WTC11 (cell line): ENCODE measurements at regions not wholly inside any gene's neighbourhood (a gene's known extent, or its start where the extent isn't known, plus 50 kb on each side); places are given as distances from the start of the nearest gene placed in this dataset.

Experiments
- ATAC-seq: fragments of 200-7000 bp; cut with Tn5 transposase; 2 replicates; pipeline ENCODE4 v1.10.0; 2021; ENCODE audit warnings: mild to moderate bottlenecking, moderate library complexity
- CTCF ChIA-PET: fragments of 300-600 bp; sonication (Branson Sonifier 250); formaldehyde crosslinking; loops from one replicate; lab custom pipeline; 2021; ENCODE audit warnings: antibody characterized with exemption; lab: Charles Lee
- POLR2A ChIA-PET: fragments of 350-600 bp; sonication (Branson Sonifier 250); formaldehyde crosslinking; loops from one replicate; lab custom pipeline; 2021; ENCODE audit warnings: antibody characterized with exemption; lab: Charles Lee
- DNase-seq: peaks from one replicate; pipeline ENCODE4 v3.0.0; 2021; ENCODE audit warnings: low spot score
- H3K27ac Mint-ChIP-seq: 2 replicates; pipeline ENCODE4 v1.8.0; 2021; ENCODE audit warnings: mixed read lengths
- H3K27me3 Mint-ChIP-seq: 2 replicates; pipeline ENCODE4 v1.8.0; 2021; ENCODE audit warnings: low read depth, mild to moderate bottlenecking, moderate library complexity, mixed read lengths
- H3K36me3 Mint-ChIP-seq: 2 replicates; pipeline ENCODE4 v1.8.0; 2021; ENCODE audit warnings: mixed read lengths
- H3K4me1 Mint-ChIP-seq: 2 replicates; pipeline ENCODE4 v1.8.0; 2022; ENCODE audit warnings: mixed read lengths
- H3K4me3 Mint-ChIP-seq: 2 replicates; pipeline ENCODE4 v1.8.0; 2021; ENCODE audit warnings: mild to moderate bottlenecking, moderate library complexity, mixed read lengths
- H3K9me3 Mint-ChIP-seq: 2 replicates; pipeline ENCODE4 v1.8.0; 2021; ENCODE audit warnings: mixed read lengths
- ARID4B ChIP-seq: sonication (generic); formaldehyde crosslinking; IDR thresholded peaks from 2 replicates; pipeline ENCODE4 v1.8.0; 2023; ENCODE audit warnings: missing genetic modification reagents, mild to moderate bottlenecking, borderline replicate concordance
- FOXP1 ChIP-seq: sonication (generic); formaldehyde crosslinking; IDR thresholded peaks from 2 replicates; pipeline ENCODE4 v1.8.0; 2022; ENCODE audit warnings: missing genetic modification reagents, mild to moderate bottlenecking, moderate library complexity, borderline replicate concordance
- HMGXB4 ChIP-seq: sonication (generic); formaldehyde crosslinking; IDR thresholded peaks from 2 replicates; pipeline ENCODE4 v1.8.1; 2023; ENCODE audit warnings: mild to moderate bottlenecking, moderate library complexity, missing genetic modification reagents
- KAT7 ChIP-seq: sonication (generic); formaldehyde crosslinking; IDR thresholded peaks from 2 replicates; pipeline ENCODE4 v1.8.1; 2023; ENCODE audit warnings: missing genetic modification reagents, mild to moderate bottlenecking, borderline replicate concordance
- MXD4 ChIP-seq: fragments of 250-450 bp; sonication (Bioruptor Pico); IDR thresholded peaks from 2 replicates; pipeline ENCODE4 v1.8.0; 2021; ENCODE audit warnings: mild to moderate bottlenecking, moderate library complexity, borderline replicate concordance
- NFE2L1 ChIP-seq: sonication (generic); formaldehyde crosslinking; IDR thresholded peaks from 2 replicates; pipeline ENCODE4 v1.8.1; 2023; ENCODE audit warnings: missing genetic modification reagents
- NR3C1 ChIP-seq: sonication (generic); formaldehyde crosslinking; conservative IDR thresholded peaks from 2 replicates; pipeline ENCODE4 v1.8.1; 2023; ENCODE audit warnings: low read depth, mild to moderate bottlenecking, missing genetic modification reagents
- SOX15 ChIP-seq: fragments of 250-450 bp; sonication (Bioruptor Pico); IDR thresholded peaks from 2 replicates; pipeline ENCODE4 v1.9.0; 2021; ENCODE audit warnings: mild to moderate bottlenecking
- TCF7 ChIP-seq: sonication (generic); formaldehyde crosslinking; IDR thresholded peaks from 2 replicates; pipeline ENCODE4 v1.8.0; 2022; ENCODE audit warnings: mild to moderate bottlenecking, low read depth, missing genetic modification reagents, moderate library complexity
- TEAD4 ChIP-seq: sonication (generic); formaldehyde crosslinking; IDR thresholded peaks from 2 replicates; pipeline ENCODE4 v1.8.0; 2022; ENCODE audit warnings: mild to moderate bottlenecking, missing genetic modification reagents
- TP53 ChIP-seq: sonication (generic); formaldehyde crosslinking; IDR thresholded peaks from 2 replicates; pipeline ENCODE4 v1.8.1; 2023; ENCODE audit warnings: mild to moderate bottlenecking, missing genetic modification reagents
- USF1 ChIP-seq: sonication (generic); formaldehyde crosslinking; IDR thresholded peaks from 2 replicates; pipeline ENCODE4 v1.8.0; 2022; ENCODE audit warnings: mild to moderate bottlenecking, missing genetic modification reagents
- ZNF138 ChIP-seq: sonication (generic); formaldehyde crosslinking; conservative IDR thresholded peaks from 2 replicates; pipeline ENCODE4 v1.8.1; 2022; ENCODE audit warnings: mild to moderate bottlenecking, moderate library complexity, missing genetic modification reagents
- ZNF219 ChIP-seq: sonication (generic); formaldehyde crosslinking; IDR thresholded peaks from 2 replicates; pipeline ENCODE4 v1.8.0; 2023; ENCODE audit warnings: missing genetic modification reagents, mild to moderate bottlenecking, borderline replicate concordance
- ZNF396 ChIP-seq: fragments of 250-450 bp; sonication (Bioruptor Pico); IDR thresholded peaks from 2 replicates; pipeline ENCODE4 v1.8.0; 2021; ENCODE audit warnings: mild to moderate bottlenecking, moderate library complexity, borderline replicate concordance
- ZNF512 ChIP-seq: sonication (generic); formaldehyde crosslinking; IDR thresholded peaks from 2 replicates; pipeline ENCODE4 v1.8.1; 2022; ENCODE audit warnings: missing genetic modification reagents, borderline replicate concordance
- TF ChIP-seq, protein P1 (sequence below): fragments of 200-600 bp; IDR thresholded peaks from 2 replicates; pipeline ENCODE4 v1.8.0; 2022; ENCODE audit warnings: antibody characterized with exemption
- TF ChIP-seq, protein P2 (sequence below): fragments of 250-450 bp; sonication (Bioruptor Pico); IDR thresholded peaks from 2 replicates; pipeline ENCODE4 v1.9.0; 2021; ENCODE audit warnings: mild to moderate bottlenecking, borderline replicate concordance
- TF ChIP-seq, protein P3 (sequence below): fragments of 250-450 bp; sonication (Bioruptor Pico); IDR thresholded peaks from 2 replicates; pipeline ENCODE4 v1.9.0; 2021; ENCODE audit warnings: moderate library complexity, mild to moderate bottlenecking, inconsistent platforms, borderline replicate concordance

GRCh38 chr11:21806508-21806907 is 386.4 kb upstream of the ANO5 start (continued):
- TF ChIP-seq TP53 (CRISPR knock-in tag) = no peak
- no peak for TF ChIP-seq KAT7 (CRISPR knock-in tag)
- no peak for TF ChIP-seq NR3C1 (CRISPR knock-in tag)
- TF ChIP-seq, protein P1, sequence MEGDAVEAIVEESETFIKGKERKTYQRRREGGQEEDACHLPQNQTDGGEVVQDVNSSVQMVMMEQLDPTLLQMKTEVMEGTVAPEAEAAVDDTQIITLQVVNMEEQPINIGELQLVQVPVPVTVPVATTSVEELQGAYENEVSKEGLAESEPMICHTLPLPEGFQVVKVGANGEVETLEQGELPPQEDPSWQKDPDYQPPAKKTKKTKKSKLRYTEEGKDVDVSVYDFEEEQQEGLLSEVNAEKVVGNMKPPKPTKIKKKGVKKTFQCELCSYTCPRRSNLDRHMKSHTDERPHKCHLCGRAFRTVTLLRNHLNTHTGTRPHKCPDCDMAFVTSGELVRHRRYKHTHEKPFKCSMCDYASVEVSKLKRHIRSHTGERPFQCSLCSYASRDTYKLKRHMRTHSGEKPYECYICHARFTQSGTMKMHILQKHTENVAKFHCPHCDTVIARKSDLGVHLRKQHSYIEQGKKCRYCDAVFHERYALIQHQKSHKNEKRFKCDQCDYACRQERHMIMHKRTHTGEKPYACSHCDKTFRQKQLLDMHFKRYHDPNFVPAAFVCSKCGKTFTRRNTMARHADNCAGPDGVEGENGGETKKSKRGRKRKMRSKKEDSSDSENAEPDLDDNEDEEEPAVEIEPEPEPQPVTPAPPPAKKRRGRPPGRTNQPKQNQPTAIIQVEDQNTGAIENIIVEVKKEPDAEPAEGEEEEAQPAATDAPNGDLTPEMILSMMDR = no peak
- TF ChIP-seq ZNF138 = no peak
- TF ChIP-seq, protein P2, sequence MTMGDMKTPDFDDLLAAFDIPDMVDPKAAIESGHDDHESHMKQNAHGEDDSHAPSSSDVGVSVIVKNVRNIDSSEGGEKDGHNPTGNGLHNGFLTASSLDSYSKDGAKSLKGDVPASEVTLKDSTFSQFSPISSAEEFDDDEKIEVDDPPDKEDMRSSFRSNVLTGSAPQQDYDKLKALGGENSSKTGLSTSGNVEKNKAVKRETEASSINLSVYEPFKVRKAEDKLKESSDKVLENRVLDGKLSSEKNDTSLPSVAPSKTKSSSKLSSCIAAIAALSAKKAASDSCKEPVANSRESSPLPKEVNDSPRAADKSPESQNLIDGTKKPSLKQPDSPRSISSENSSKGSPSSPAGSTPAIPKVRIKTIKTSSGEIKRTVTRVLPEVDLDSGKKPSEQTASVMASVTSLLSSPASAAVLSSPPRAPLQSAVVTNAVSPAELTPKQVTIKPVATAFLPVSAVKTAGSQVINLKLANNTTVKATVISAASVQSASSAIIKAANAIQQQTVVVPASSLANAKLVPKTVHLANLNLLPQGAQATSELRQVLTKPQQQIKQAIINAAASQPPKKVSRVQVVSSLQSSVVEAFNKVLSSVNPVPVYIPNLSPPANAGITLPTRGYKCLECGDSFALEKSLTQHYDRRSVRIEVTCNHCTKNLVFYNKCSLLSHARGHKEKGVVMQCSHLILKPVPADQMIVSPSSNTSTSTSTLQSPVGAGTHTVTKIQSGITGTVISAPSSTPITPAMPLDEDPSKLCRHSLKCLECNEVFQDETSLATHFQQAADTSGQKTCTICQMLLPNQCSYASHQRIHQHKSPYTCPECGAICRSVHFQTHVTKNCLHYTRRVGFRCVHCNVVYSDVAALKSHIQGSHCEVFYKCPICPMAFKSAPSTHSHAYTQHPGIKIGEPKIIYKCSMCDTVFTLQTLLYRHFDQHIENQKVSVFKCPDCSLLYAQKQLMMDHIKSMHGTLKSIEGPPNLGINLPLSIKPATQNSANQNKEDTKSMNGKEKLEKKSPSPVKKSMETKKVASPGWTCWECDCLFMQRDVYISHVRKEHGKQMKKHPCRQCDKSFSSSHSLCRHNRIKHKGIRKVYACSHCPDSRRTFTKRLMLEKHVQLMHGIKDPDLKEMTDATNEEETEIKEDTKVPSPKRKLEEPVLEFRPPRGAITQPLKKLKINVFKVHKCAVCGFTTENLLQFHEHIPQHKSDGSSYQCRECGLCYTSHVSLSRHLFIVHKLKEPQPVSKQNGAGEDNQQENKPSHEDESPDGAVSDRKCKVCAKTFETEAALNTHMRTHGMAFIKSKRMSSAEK = no peak

GRCh38 chr11:21806947-21807346 is 385.9 kb upstream of the ANO5 start:
- H3K9me3 Mint-ChIP-seq = peaks cover 29% of the 10 kb centered on the region
- H3K4me1 Mint-ChIP-seq = peaks cover 9% of the 10 kb centered on the region

More at GRCh38 chr11:21806947-21807346, 385.9 kb upstream of the ANO5 start:
- ATAC-seq (no peak), DNase-seq (no peak)
- Mint-ChIP-seq H3K27ac (no peak overlapping the region), H3K27me3 (no peaks in the 10 kb centered on the region; the same call in 1 of the 2 replicates), H3K36me3 (peaks cover 14% of the 10 kb centered on the region), H3K4me3 (no peak overlapping the region)
- ChIA-PET CTCF (no interaction called here), POLR2A (no interaction called here)
- TF ChIP-seq ZNF512 (no peak), TEAD4 (CRISPR knock-in tag) (no peak), ZNF396 (no peak), NFE2L1 (CRISPR knock-in tag) (no peak), ARID4B (CRISPR knock-in tag) (no peak), SOX15 (CRISPR knock-in tag) (no peak), HMGXB4 (no peak), USF1 (CRISPR knock-in tag) (no peak), TCF7 (CRISPR knock-in tag) (no peak), FOXP1 (no peak), MXD4 (CRISPR knock-in tag) (no peak), ZNF219 (no peak)
- TF ChIP-seq, protein P3, sequence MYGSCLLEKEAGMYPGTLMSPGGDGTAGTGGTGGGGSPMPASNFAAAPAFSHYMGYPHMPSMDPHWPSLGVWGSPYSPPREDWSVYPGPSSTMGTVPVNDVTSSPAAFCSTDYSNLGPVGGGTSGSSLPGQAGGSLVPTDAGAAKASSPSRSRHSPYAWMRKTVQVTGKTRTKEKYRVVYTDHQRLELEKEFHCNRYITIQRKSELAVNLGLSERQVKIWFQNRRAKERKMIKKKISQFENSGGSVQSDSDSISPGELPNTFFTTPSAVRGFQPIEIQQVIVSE = no peak
